ENCODE measurements at regions not wholly inside any gene's neighbourhood (a gene's known extent, or its start where the extent isn't known, plus 50 kb on each side); places are given as distances from the start of the nearest gene placed in this dataset.

DNA sequence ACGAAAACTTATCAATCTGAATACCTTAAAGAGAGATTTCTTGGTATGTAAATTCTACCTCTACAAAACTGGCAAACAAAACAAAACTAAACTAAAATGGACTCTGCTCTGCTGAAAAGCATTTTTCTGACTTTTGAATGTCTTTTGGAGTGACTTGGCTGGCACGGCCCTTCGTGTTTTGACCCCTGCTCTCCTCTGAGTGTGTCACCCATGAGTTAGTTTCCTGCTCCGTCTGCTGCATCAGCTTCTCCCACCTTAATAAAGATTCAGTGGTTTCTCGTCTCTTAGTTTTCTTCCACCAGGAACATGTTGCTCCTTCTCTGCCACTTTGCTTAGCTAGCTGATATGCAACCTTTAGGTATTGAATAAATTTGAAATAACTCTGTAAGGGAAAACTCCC, 1084.0 kb upstream of the CDH18 start:
- Histone ChIP-seq H3K4me3 (replicated peaks; ENCODE audit: insufficient read depth, low read length) (no peak overlapping the region), H3K27me3 (ENCODE audit: insufficient read depth, poor library complexity, severe bottlenecking) (no peaks in the 10 kb centered on the region), H3K27ac (replicated peaks) (no peak overlapping the region)
- TF ChIP-seq, protein P1, sequence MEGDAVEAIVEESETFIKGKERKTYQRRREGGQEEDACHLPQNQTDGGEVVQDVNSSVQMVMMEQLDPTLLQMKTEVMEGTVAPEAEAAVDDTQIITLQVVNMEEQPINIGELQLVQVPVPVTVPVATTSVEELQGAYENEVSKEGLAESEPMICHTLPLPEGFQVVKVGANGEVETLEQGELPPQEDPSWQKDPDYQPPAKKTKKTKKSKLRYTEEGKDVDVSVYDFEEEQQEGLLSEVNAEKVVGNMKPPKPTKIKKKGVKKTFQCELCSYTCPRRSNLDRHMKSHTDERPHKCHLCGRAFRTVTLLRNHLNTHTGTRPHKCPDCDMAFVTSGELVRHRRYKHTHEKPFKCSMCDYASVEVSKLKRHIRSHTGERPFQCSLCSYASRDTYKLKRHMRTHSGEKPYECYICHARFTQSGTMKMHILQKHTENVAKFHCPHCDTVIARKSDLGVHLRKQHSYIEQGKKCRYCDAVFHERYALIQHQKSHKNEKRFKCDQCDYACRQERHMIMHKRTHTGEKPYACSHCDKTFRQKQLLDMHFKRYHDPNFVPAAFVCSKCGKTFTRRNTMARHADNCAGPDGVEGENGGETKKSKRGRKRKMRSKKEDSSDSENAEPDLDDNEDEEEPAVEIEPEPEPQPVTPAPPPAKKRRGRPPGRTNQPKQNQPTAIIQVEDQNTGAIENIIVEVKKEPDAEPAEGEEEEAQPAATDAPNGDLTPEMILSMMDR (IDR thresholded peaks at IDR 0.05; ENCODE audit: insufficient read depth, low read length): no peak
- no peak for TF ChIP-seq SPI1 (IDR thresholded peaks at IDR 0.05; ENCODE audit: borderline replicate concordance, low read depth)
- TF ChIP-seq, protein P2, sequence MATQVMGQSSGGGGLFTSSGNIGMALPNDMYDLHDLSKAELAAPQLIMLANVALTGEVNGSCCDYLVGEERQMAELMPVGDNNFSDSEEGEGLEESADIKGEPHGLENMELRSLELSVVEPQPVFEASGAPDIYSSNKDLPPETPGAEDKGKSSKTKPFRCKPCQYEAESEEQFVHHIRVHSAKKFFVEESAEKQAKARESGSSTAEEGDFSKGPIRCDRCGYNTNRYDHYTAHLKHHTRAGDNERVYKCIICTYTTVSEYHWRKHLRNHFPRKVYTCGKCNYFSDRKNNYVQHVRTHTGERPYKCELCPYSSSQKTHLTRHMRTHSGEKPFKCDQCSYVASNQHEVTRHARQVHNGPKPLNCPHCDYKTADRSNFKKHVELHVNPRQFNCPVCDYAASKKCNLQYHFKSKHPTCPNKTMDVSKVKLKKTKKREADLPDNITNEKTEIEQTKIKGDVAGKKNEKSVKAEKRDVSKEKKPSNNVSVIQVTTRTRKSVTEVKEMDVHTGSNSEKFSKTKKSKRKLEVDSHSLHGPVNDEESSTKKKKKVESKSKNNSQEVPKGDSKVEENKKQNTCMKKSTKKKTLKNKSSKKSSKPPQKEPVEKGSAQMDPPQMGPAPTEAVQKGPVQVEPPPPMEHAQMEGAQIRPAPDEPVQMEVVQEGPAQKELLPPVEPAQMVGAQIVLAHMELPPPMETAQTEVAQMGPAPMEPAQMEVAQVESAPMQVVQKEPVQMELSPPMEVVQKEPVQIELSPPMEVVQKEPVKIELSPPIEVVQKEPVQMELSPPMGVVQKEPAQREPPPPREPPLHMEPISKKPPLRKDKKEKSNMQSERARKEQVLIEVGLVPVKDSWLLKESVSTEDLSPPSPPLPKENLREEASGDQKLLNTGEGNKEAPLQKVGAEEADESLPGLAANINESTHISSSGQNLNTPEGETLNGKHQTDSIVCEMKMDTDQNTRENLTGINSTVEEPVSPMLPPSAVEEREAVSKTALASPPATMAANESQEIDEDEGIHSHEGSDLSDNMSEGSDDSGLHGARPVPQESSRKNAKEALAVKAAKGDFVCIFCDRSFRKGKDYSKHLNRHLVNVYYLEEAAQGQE (IDR thresholded peaks at IDR 0.05; ENCODE audit: insufficient replicate concordance, low read depth): no peak
- no peak for TF ChIP-seq GABPA (IDR thresholded peaks at IDR 0.05; ENCODE audit: low read depth)
- no peak for TF ChIP-seq POLR2AphosphoS5 (IDR thresholded peaks at IDR 0.05; ENCODE audit: low read depth)
- DNase-seq (ENCODE audit: low read depth in 1 of 2, low spot score in 1 of 2): no peak

DNA sequence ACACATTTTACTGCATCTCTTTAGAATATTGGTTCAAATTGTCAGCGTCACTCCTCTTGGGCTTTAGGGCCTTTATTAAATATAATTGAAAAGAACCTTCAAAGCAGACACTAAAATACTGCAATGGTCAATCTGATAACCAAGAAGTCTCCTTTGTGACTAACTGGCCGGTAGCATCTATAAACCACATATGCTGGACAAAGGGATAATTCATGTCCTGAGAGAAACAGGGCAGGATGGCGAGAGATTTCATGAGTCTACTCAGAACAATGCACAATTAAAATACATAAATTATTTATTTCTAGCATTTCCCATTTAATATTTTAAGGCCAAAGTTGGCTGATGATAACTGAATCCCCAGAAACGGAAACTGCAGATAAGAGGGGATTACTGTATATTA, 1083.4 kb upstream of the CDH18 start:
- no peak overlapping the region for H3K27ac ChIP-seq (replicated peaks)
- TF ChIP-seq POLR2AphosphoS5 (IDR thresholded peaks at IDR 0.05; ENCODE audit: low read depth) (no peak), GABPA (IDR thresholded peaks at IDR 0.05; ENCODE audit: low read depth) (no peak), SPI1 (IDR thresholded peaks at IDR 0.05; ENCODE audit: borderline replicate concordance, low read depth) (no peak)
- TF ChIP-seq, protein P1 (IDR thresholded peaks at IDR 0.05; ENCODE audit: insufficient read depth, low read length): no peak
- TF ChIP-seq, protein P2 (IDR thresholded peaks at IDR 0.05; ENCODE audit: insufficient replicate concordance, low read depth): no peak
- DNase-seq (ENCODE audit: low read depth in 1 of 2, low spot score in 1 of 2): no peak
- H3K4me3 ChIP-seq (replicated peaks; ENCODE audit: insufficient read depth, low read length): no peak overlapping the region
- H3K27me3 ChIP-seq (ENCODE audit: insufficient read depth, poor library complexity, severe bottlenecking): no peaks in the 10 kb centered on the region

GRCh38 chr5:21070858-21071257, 1082.9 kb upstream of the CDH18 start:
- TF ChIP-seq SPI1 (IDR thresholded peaks at IDR 0.05; ENCODE audit: borderline replicate concordance, low read depth) (no peak), GABPA (IDR thresholded peaks at IDR 0.05; ENCODE audit: low read depth) (no peak), POLR2AphosphoS5 (IDR thresholded peaks at IDR 0.05; ENCODE audit: low read depth) (no peak)
- TF ChIP-seq, protein P2 (IDR thresholded peaks at IDR 0.05; ENCODE audit: insufficient replicate concordance, low read depth): no peak
- TF ChIP-seq, protein P1 (IDR thresholded peaks at IDR 0.05; ENCODE audit: insufficient read depth, low read length): no peak
- Histone ChIP-seq H3K4me3 (replicated peaks; ENCODE audit: insufficient read depth, low read length) (no peak overlapping the region), H3K27me3 (ENCODE audit: insufficient read depth, poor library complexity, severe bottlenecking) (no peaks in the 10 kb centered on the region), H3K27ac (replicated peaks) (no peak overlapping the region)
- DNase-seq (ENCODE audit: low read depth in 1 of 2, low spot score in 1 of 2): no peak
